Naive thymus-derived CD4-positive, alpha-beta T cell (primary cell): ENCODE measurements at regions not wholly inside any gene's neighbourhood (a gene's known extent, or its start where the extent isn't known, plus 50 kb on each side); places are given as distances from the start of the nearest gene placed in this dataset.

Experiments used
- ATAC-seq: fragments of 150-1000 bp; cut with Tn5 transposase; 2 replicates; pipeline ENCODE4 v1.10.0; 2021; ENCODE audit warnings: mild to moderate bottlenecking, moderate library complexity
- CTCF ChIA-PET: fragments of 350-600 bp; sonication (Branson Sonifier 250); formaldehyde crosslinking; loops from one replicate; lab custom pipeline; 2021; ENCODE audit warnings: antibody characterized with exemption; lab: Charles Lee
- POLR2A ChIA-PET: fragments of 350-600 bp; sonication (Branson Sonifier 250); formaldehyde crosslinking; loops from one replicate; lab custom pipeline; 2021; ENCODE audit warnings: antibody characterized with exemption, inconsistent platforms; lab: Charles Lee
- DNase-seq, 9 donors: peaks; one replicate each; pipeline versions ENCODE4 v3.0.0 to v3.0.0-alpha.2; 2020 to 2022; ENCODE audit warnings: mixed read lengths in 1 of 9
- H3K27ac ChIP-seq: one replicate; pipeline ENCODE4 v1.7.0; 2013; ENCODE audit warnings: mild to moderate bottlenecking, low read depth, low read length, moderate library complexity
- H3K27me3 ChIP-seq, 2 donors: one replicate each; pipeline ENCODE4 v1.7.0; 2013; ENCODE audit warnings: low read length in 2 of 2, mild to moderate bottlenecking in 2 of 2, moderate library complexity in 2 of 2; ENCODE audit not compliant: control insufficient read depth in 2 of 2, insufficient read depth in 2 of 2
- H3K36me3 ChIP-seq, 3 experiments: 1 replicate in 2 of 3; 2 replicates in 1 of 3; pipeline ENCODE4 v1.7.0; 2013; ENCODE audit warnings: low read length in 3 of 3, mild to moderate bottlenecking in 3 of 3, moderate library complexity in 1 of 3; ENCODE audit not compliant: insufficient read depth in 3 of 3, control insufficient read depth in 2 of 3
- H3K4me1 ChIP-seq, 2 donors: one replicate each; pipeline ENCODE4 v1.7.0; 2013; ENCODE audit warnings: low read length in 2 of 2, mild to moderate bottlenecking in 2 of 2, moderate library complexity in 1 of 2; ENCODE audit not compliant: control insufficient read depth in 2 of 2, insufficient read depth in 2 of 2
- H3K4me3 ChIP-seq: 2 replicates; pipeline ENCODE4 v1.7.0; 2013; ENCODE audit warnings: mild to moderate bottlenecking, low read length
- H3K9me3 ChIP-seq, 3 experiments: 1 replicate in 2 of 3; 2 replicates in 1 of 3; pipeline ENCODE4 v1.7.0; 2013; ENCODE audit warnings: low read length in 3 of 3; ENCODE audit not compliant: control insufficient read depth in 2 of 3
- H3K27ac Mint-ChIP-seq, 9 donors: one replicate each; pipeline ENCODE4 v1.8.0; 2020 to 2022; ENCODE audit warnings: mixed read lengths in 9 of 9, mild to moderate bottlenecking in 8 of 9, moderate library complexity in 5 of 9, inconsistent platforms in 2 of 9
- H3K27me3 Mint-ChIP-seq, 5 donors: one replicate each; pipeline ENCODE4 v1.8.0; 2021 to 2022; ENCODE audit warnings: mixed read lengths in 5 of 5, mild to moderate bottlenecking in 1 of 5
- H3K36me3 Mint-ChIP-seq, 5 donors: one replicate each; pipeline ENCODE4 v1.8.0; 2020 to 2022; ENCODE audit warnings: mixed read lengths in 5 of 5, mild to moderate bottlenecking in 3 of 5, inconsistent platforms in 1 of 5
- H3K4me1 Mint-ChIP-seq, 7 donors: one replicate each; pipeline ENCODE4 v1.8.0; 2020 to 2022; ENCODE audit warnings: mixed read lengths in 7 of 7, mild to moderate bottlenecking in 3 of 7, inconsistent platforms in 1 of 7
- H3K4me3 Mint-ChIP-seq, 10 donors: one replicate each; pipeline ENCODE4 v1.8.0; 2020 to 2022; ENCODE audit warnings: mild to moderate bottlenecking in 10 of 10, mixed read lengths in 10 of 10, moderate library complexity in 6 of 10, inconsistent platforms in 2 of 10
- H3K9me3 Mint-ChIP-seq, 11 donors: one replicate each; pipeline ENCODE4 v1.8.0; 2020 to 2022; ENCODE audit warnings: mixed read lengths in 11 of 11, mild to moderate bottlenecking in 4 of 11, inconsistent platforms in 1 of 11, moderate library complexity in 1 of 11
- intact Hi-C, 2 donors: fragments of 100-400 bp; cut with micrococcal nuclease; formaldehyde crosslinking; loops; one replicate each; pipeline ENCODE4 v1.15.1; 2023

GRCh38 chr14:97268097-97268496 lies 470.9 kb downstream of the VRK1 start:
- Histone ChIP-seq H3K36me3 (no peaks in the 10 kb centered on the region), H3K27me3 (no peaks in the 10 kb centered on the region), H3K9me3 (no peaks in the 10 kb centered on the region), H3K4me3 (no peak overlapping the region), H3K4me1 (no peaks in the 10 kb centered on the region), H3K27ac (no peak overlapping the region)
- no peak for ATAC-seq
- H3K4me1 Mint-ChIP-seq, result no peaks in the 10 kb centered on the region
- H3K36me3 Mint-ChIP-seq, result no peaks in the 10 kb centered on the region
- H3K4me3 Mint-ChIP-seq, result no peak overlapping the region
- H3K27me3 Mint-ChIP-seq, result peaks cover 0 to 10% (median 0%) of the 10 kb centered on the region in 5 donors
- ChIA-PET POLR2A (no interaction called here), CTCF (no interaction called here)
- H3K9me3 Mint-ChIP-seq, result no peaks in the 10 kb centered on the region
- DNase-seq, result no peak
- intact Hi-C loops, result no loop called here
- H3K27ac Mint-ChIP-seq, result no peak overlapping the region

GRCh38 chr14:97270308-97270707 lies 473.1 kb downstream of the VRK1 start:
- peaks cover 0 to under 1% (median 0%) of the 10 kb centered on the region in 7 donors for H3K4me1 Mint-ChIP-seq
- ATAC-seq (no peak), DNase-seq (no peak)
- Histone ChIP-seq H3K4me3 (no peak overlapping the region), H3K27ac (no peak overlapping the region), H3K9me3 (no peaks in the 10 kb centered on the region), H3K27me3 (no peaks in the 10 kb centered on the region), H3K4me1 (no peaks in the 10 kb centered on the region), H3K36me3 (no peaks in the 10 kb centered on the region)
- intact Hi-C loops, result no loop called here
- H3K4me3 Mint-ChIP-seq, result no peak overlapping the region
- no peaks in the 10 kb centered on the region for H3K9me3 Mint-ChIP-seq
- H3K27ac Mint-ChIP-seq, result no peak overlapping the region
- ChIA-PET POLR2A (no interaction called here), CTCF (no interaction called here)
- no peaks in the 10 kb centered on the region for H3K36me3 Mint-ChIP-seq
- peaks cover 0 to 19% (median 0%) of the 10 kb centered on the region in 5 donors for H3K27me3 Mint-ChIP-seq

GRCh38 chr14:97271451-97271960 lies 474.3 kb downstream of the VRK1 start:
- no peaks in the 10 kb centered on the region for H3K36me3 ChIP-seq

GRCh38 chr14:97273540-97273939 lies 476.4 kb downstream of the VRK1 start:
- Histone ChIP-seq H3K4me3 (no peak overlapping the region), H3K9me3 (no peaks in the 10 kb centered on the region), H3K36me3 (no peaks in the 10 kb centered on the region), H3K4me1 (peaks cover 0 to 12% of the 10 kb centered on the region in 2 donors), H3K27me3 (no peaks in the 10 kb centered on the region), H3K27ac (no peak overlapping the region)
- ChIA-PET POLR2A (no interaction called here), CTCF (no interaction called here)
- H3K27me3 Mint-ChIP-seq, result peaks cover 0 to 30% (median 5%) of the 10 kb centered on the region in 5 donors
- no peak overlapping the region for H3K27ac Mint-ChIP-seq
- peaks cover 8 to 23% (median 22%) of the 10 kb centered on the region in 7 donors for H3K4me1 Mint-ChIP-seq
- ATAC-seq, result no peak
- H3K4me3 Mint-ChIP-seq, result no peak overlapping the region
- intact Hi-C loops, result no loop called here
- peaks cover 0 to 1% (median 0%) of the 10 kb centered on the region in 5 donors for H3K36me3 Mint-ChIP-seq
- DNase-seq, result no peak
- H3K9me3 Mint-ChIP-seq, result no peaks in the 10 kb centered on the region

More at GRCh38 chr14:97271451-97271960, 474.3 kb downstream of the VRK1 start:
- H3K27me3 Mint-ChIP-seq, result peaks cover 0 to 22% (median 0%) of the 10 kb centered on the region in 5 donors
- no peaks in the 10 kb centered on the region for H3K9me3 Mint-ChIP-seq
- Histone ChIP-seq H3K4me3 (no peak overlapping the region), H3K27ac (no peak overlapping the region), H3K9me3 (no peaks in the 10 kb centered on the region), H3K27me3 (no peaks in the 10 kb centered on the region), H3K4me1 (peaks cover 0 to 6% of the 10 kb centered on the region in 2 donors)
- CTCF ChIA-PET, result no interaction called here
- POLR2A ChIA-PET, result interaction anchor here (0.9 kb wide), 1 partner anchor 23 kb away, joined by 3 read pairs; no protein-coding TSS in a partner anchor
- H3K4me3 Mint-ChIP-seq, result no peak overlapping the region
- peaks cover 2 to 12% (median 11%) of the 10 kb centered on the region in 7 donors for H3K4me1 Mint-ChIP-seq
- peaks cover 0 to under 1% (median 0%) of the 10 kb centered on the region in 5 donors for H3K36me3 Mint-ChIP-seq
- ATAC-seq (no peak), DNase-seq (no peak)
- no peak overlapping the region for H3K27ac Mint-ChIP-seq
- intact Hi-C loops, result no loop called here

- Mint-ChIP-seq H3K27ac (peak overlapping the region in 2 of 9 donors; percentile 11 to 57), H3K36me3 (peaks cover 0 to 1% (median 0%) of the 10 kb centered on the region in 5 donors), H3K9me3 (no peaks in the 10 kb centered on the region), H3K4me3 (no peak overlapping the region), H3K27me3 (peaks cover 0 to 32% (median 5%) of the 10 kb centered on the region in 5 donors), H3K4me1 (peaks cover 8 to 23% (median 22%) of the 10 kb centered on the region in 7 donors)
- ATAC-seq (no peak), DNase-seq (no peak)
- no peaks in the 10 kb centered on the region for H3K27me3 ChIP-seq
- H3K4me1 ChIP-seq, result peaks cover 0 to 12% of the 10 kb centered on the region in 2 donors
- H3K4me3 ChIP-seq, result no peak overlapping the region
- H3K36me3 ChIP-seq, result no peaks in the 10 kb centered on the region
- POLR2A ChIA-PET, result no interaction called here
- CTCF ChIA-PET, result no interaction called here
- H3K27ac ChIP-seq, result no peak overlapping the region
- intact Hi-C loops, result no loop called here
- H3K9me3 ChIP-seq, result no peaks in the 10 kb centered on the region
Observed at GRCh38 chr14:97274626-97275025, 477.4 kb downstream of the VRK1 start.

- DNase-seq (no peak), ATAC-seq (no peak)
- Histone ChIP-seq H3K4me3 (no peak overlapping the region), H3K36me3 (no peaks in the 10 kb centered on the region), H3K27me3 (no peaks in the 10 kb centered on the region), H3K27ac (no peak overlapping the region), H3K9me3 (no peaks in the 10 kb centered on the region), H3K4me1 (peaks cover 0 to 12% of the 10 kb centered on the region in 2 donors)
- no peak overlapping the region for H3K4me3 Mint-ChIP-seq
- POLR2A ChIA-PET, result no interaction called here
- H3K27ac Mint-ChIP-seq, result no peak overlapping the region
- peaks cover 0 to 32% (median 5%) of the 10 kb centered on the region in 5 donors for H3K27me3 Mint-ChIP-seq
- CTCF ChIA-PET, result no interaction called here
- H3K9me3 Mint-ChIP-seq, result no peaks in the 10 kb centered on the region
- peaks cover 0 to 1% (median 0%) of the 10 kb centered on the region in 5 donors for H3K36me3 Mint-ChIP-seq
- peaks cover 8 to 23% (median 22%) of the 10 kb centered on the region in 7 donors for H3K4me1 Mint-ChIP-seq
- intact Hi-C loops, result no loop called here
Observed at GRCh38 chr14:97275276-97275675, 478.1 kb downstream of the VRK1 start.

GRCh38 chr14:97276573-97276972 lies 479.4 kb downstream of the VRK1 start:
- H3K4me1 Mint-ChIP-seq, result peaks cover 9 to 23% (median 22%) of the 10 kb centered on the region in 7 donors
- Histone ChIP-seq H3K9me3 (no peaks in the 10 kb centered on the region), H3K36me3 (no peaks in the 10 kb centered on the region), H3K27ac (no peak overlapping the region), H3K4me3 (no peak overlapping the region), H3K27me3 (no peaks in the 10 kb centered on the region), H3K4me1 (peaks cover 0 to 12% of the 10 kb centered on the region in 2 donors)
- peaks cover 0 to 32% (median 5%) of the 10 kb centered on the region in 5 donors for H3K27me3 Mint-ChIP-seq
- DNase-seq, result peak in 5 of 9 donors; percentile 25 to 37 (median 27)
- H3K36me3 Mint-ChIP-seq, result peaks cover 0 to 1% (median 0%) of the 10 kb centered on the region in 5 donors
- POLR2A ChIA-PET, result interaction anchor here (0.6 kb wide), 1 partner anchor 1201 kb away, joined by 3 read pairs; no protein-coding TSS in a partner anchor
- no peaks in the 10 kb centered on the region for H3K9me3 Mint-ChIP-seq
- peak overlapping the region in 6 of 10 donors; percentile 6 to 75 (median 25) for H3K4me3 Mint-ChIP-seq
- CTCF ChIA-PET, result no interaction called here
- peak overlapping the region in 4 of 9 donors; percentile 3 to 47 (median 7) for H3K27ac Mint-ChIP-seq
- no peak for ATAC-seq
- intact Hi-C loops, result no loop called here
